ENCODE measurements at regions not wholly inside any gene's neighbourhood (a gene's known extent, or its start where the extent isn't known, plus 50 kb on each side); places are given as distances from the start of the nearest gene placed in this dataset.

- no peak for DNase-seq
- Histone ChIP-seq H3K23ac (ENCODE audit: low read length) (no peak overlapping the region), H4K8ac (ENCODE audit: low read depth, low read length) (no peak overlapping the region), H3K9ac (ENCODE audit: low read length) (no peak overlapping the region), H3K36me3 (ENCODE audit: control insufficient read depth in 1 of 2, insufficient read depth in 2 of 2, low read length in 2 of 2) (no peaks in the 10 kb centered on the region), H3K14ac (ENCODE audit: low read length) (no peak overlapping the region), H2AFZ (ENCODE audit: insufficient read depth, low read length, poor library complexity) (no peak overlapping the region), H4K12ac (ENCODE audit: low read depth, low read length) (no peak overlapping the region), H3K4ac (ENCODE audit: low read depth, low read length) (no peak overlapping the region), H3K79me2 (ENCODE audit: control insufficient read depth, insufficient read depth, low read length, poor library complexity) (no peaks in the 10 kb centered on the region), H2BK120ac (ENCODE audit: insufficient read depth, low read length, poor library complexity) (no peak overlapping the region), H2BK5ac (ENCODE audit: low read depth, low read length, poor library complexity) (no peak overlapping the region), H3K79me1 (ENCODE audit: low read length) (peaks cover 2% of the 10 kb centered on the region), H2AK5ac (ENCODE audit: low read length) (no peak overlapping the region), H3K4me2 (ENCODE audit: low read length) (no peak overlapping the region), H3K18ac (ENCODE audit: low read length) (no peak overlapping the region), H2BK12ac (ENCODE audit: low read length) (no peak overlapping the region), H3K4me3 (ENCODE audit: low read depth, low read length) (no peak overlapping the region), H3K9me3 (ENCODE audit: insufficient read depth, low read depth, low read length) (no peaks in the 10 kb centered on the region), H3K4me1 (ENCODE audit: control insufficient read depth in 1 of 2, insufficient read depth in 2 of 2, low read length in 2 of 2) (peaks cover 0 to 2% of the 10 kb centered on the region in 2 experiments), H4K91ac (ENCODE audit: low read depth, low read length) (no peak overlapping the region), H3K27me3 (ENCODE audit: insufficient read depth, low read length) (no peaks in the 10 kb centered on the region), H3K27ac (ENCODE audit: low read depth, low read length) (no peak overlapping the region)
- no CpG with 5 or more reads among the region's 1 CpG for WGBS (ENCODE audit: extremely low coverage, insufficient coverage, insufficient read length)
These were observed 105.7 kb upstream of the KCNJ15 start for GRCh38 chr21:38151021-38151645.

GRCh38 chr21:38156200-38156599, 100.6 kb upstream of the KCNJ15 start:
- H2AK5ac ChIP-seq (ENCODE audit: low read length): no peak overlapping the region
- no peaks in the 10 kb centered on the region for H3K27me3 ChIP-seq (ENCODE audit: insufficient read depth, low read length)
- H3K4ac ChIP-seq (ENCODE audit: low read depth, low read length): no peak overlapping the region
- no peak overlapping the region for H3K23ac ChIP-seq (ENCODE audit: low read length)
- H3K79me2 ChIP-seq (ENCODE audit: control insufficient read depth, insufficient read depth, low read length, poor library complexity): no peaks in the 10 kb centered on the region
- H3K36me3 ChIP-seq (ENCODE audit: control insufficient read depth in 1 of 2, insufficient read depth in 2 of 2, low read length in 2 of 2): no peaks in the 10 kb centered on the region
- H4K12ac ChIP-seq (ENCODE audit: low read depth, low read length): no peak overlapping the region
- H3K14ac ChIP-seq (ENCODE audit: low read length): no peak overlapping the region
- no peaks in the 10 kb centered on the region for H3K4me1 ChIP-seq (ENCODE audit: control insufficient read depth in 1 of 2, insufficient read depth in 2 of 2, low read length in 2 of 2)
- H4K8ac ChIP-seq (ENCODE audit: low read depth, low read length): no peak overlapping the region
- H3K9ac ChIP-seq (ENCODE audit: low read length): no peak overlapping the region
- H2BK5ac ChIP-seq (ENCODE audit: low read depth, low read length, poor library complexity): no peak overlapping the region
- H4K91ac ChIP-seq (ENCODE audit: low read depth, low read length): no peak overlapping the region
- no peak overlapping the region for H3K27ac ChIP-seq (ENCODE audit: low read depth, low read length)
- no peak overlapping the region for H2AFZ ChIP-seq (ENCODE audit: insufficient read depth, low read length, poor library complexity)
- H3K4me2 ChIP-seq (ENCODE audit: low read length): no peak overlapping the region
- no peaks in the 10 kb centered on the region for H3K9me3 ChIP-seq (ENCODE audit: insufficient read depth, low read depth, low read length)
- no peak for DNase-seq
- no peaks in the 10 kb centered on the region for H3K79me1 ChIP-seq (ENCODE audit: low read length)
- WGBS (ENCODE audit: extremely low coverage, insufficient coverage, insufficient read length): no CpG with 5 or more reads among the region's 2 CpGs
- no peak overlapping the region for H2BK12ac ChIP-seq (ENCODE audit: low read length)
- H2BK120ac ChIP-seq (ENCODE audit: insufficient read depth, low read length, poor library complexity): no peak overlapping the region
- no peak overlapping the region for H3K4me3 ChIP-seq (ENCODE audit: low read depth, low read length)
- H3K18ac ChIP-seq (ENCODE audit: low read length): no peak overlapping the region

- no peaks in the 10 kb centered on the region for H3K9me3 ChIP-seq (ENCODE audit: insufficient read depth, low read depth, low read length)
- H3K4ac ChIP-seq (ENCODE audit: low read depth, low read length): no peak overlapping the region
- no peak overlapping the region for H2BK12ac ChIP-seq (ENCODE audit: low read length)
- H3K9ac ChIP-seq (ENCODE audit: low read length): no peak overlapping the region
- H3K23ac ChIP-seq (ENCODE audit: low read length): no peak overlapping the region
- no peak overlapping the region for H2AK5ac ChIP-seq (ENCODE audit: low read length)
- H3K4me3 ChIP-seq (ENCODE audit: low read depth, low read length): no peak overlapping the region
- no peak overlapping the region for H4K12ac ChIP-seq (ENCODE audit: low read depth, low read length)
- H2BK5ac ChIP-seq (ENCODE audit: low read depth, low read length, poor library complexity): no peak overlapping the region
- H3K36me3 ChIP-seq (ENCODE audit: control insufficient read depth in 1 of 2, insufficient read depth in 2 of 2, low read length in 2 of 2): no peaks in the 10 kb centered on the region
- no peak overlapping the region for H2AFZ ChIP-seq (ENCODE audit: insufficient read depth, low read length, poor library complexity)
- no peak overlapping the region for H3K18ac ChIP-seq (ENCODE audit: low read length)
- H3K27ac ChIP-seq (ENCODE audit: low read depth, low read length): no peak overlapping the region
- H3K4me1 ChIP-seq (ENCODE audit: control insufficient read depth in 1 of 2, insufficient read depth in 2 of 2, low read length in 2 of 2): no peaks in the 10 kb centered on the region
- H2BK120ac ChIP-seq (ENCODE audit: insufficient read depth, low read length, poor library complexity): no peak overlapping the region
- no peaks in the 10 kb centered on the region for H3K27me3 ChIP-seq (ENCODE audit: insufficient read depth, low read length)
- H3K79me2 ChIP-seq (ENCODE audit: control insufficient read depth, insufficient read depth, low read length, poor library complexity): no peaks in the 10 kb centered on the region
- H4K8ac ChIP-seq (ENCODE audit: low read depth, low read length): no peak overlapping the region
- peak; percentile 13 to 68 for DNase-seq
- no CpG with 5 or more reads among the region's 3 CpGs for WGBS (ENCODE audit: extremely low coverage, insufficient coverage, insufficient read length)
- no peak overlapping the region for H3K4me2 ChIP-seq (ENCODE audit: low read length)
- no peak overlapping the region for H4K91ac ChIP-seq (ENCODE audit: low read depth, low read length)
- H3K14ac ChIP-seq (ENCODE audit: low read length): no peak overlapping the region
- no peaks in the 10 kb centered on the region for H3K79me1 ChIP-seq (ENCODE audit: low read length)
These were observed 97.4 kb upstream of the KCNJ15 start for GRCh38 chr21:38159355-38159754.

- H4K91ac ChIP-seq (ENCODE audit: low read depth, low read length): no peak overlapping the region
- peaks cover 4% of the 10 kb centered on the region for H3K79me1 ChIP-seq (ENCODE audit: low read length)
- H3K36me3 ChIP-seq (ENCODE audit: control insufficient read depth in 1 of 2, insufficient read depth in 2 of 2, low read length in 2 of 2): no peaks in the 10 kb centered on the region
- H3K27me3 ChIP-seq (ENCODE audit: insufficient read depth, low read length): no peaks in the 10 kb centered on the region
- H3K4ac ChIP-seq (ENCODE audit: low read depth, low read length): no peak overlapping the region
- H2AFZ ChIP-seq (ENCODE audit: insufficient read depth, low read length, poor library complexity): no peak overlapping the region
- no peak overlapping the region for H4K12ac ChIP-seq (ENCODE audit: low read depth, low read length)
- no peak overlapping the region for H4K8ac ChIP-seq (ENCODE audit: low read depth, low read length)
- no CpG with 5 or more reads among the region's 10 CpGs for WGBS (ENCODE audit: extremely low coverage, insufficient coverage, insufficient read length)
- H3K4me3 ChIP-seq (ENCODE audit: low read depth, low read length): no peak overlapping the region
- peaks cover 3% of the 10 kb centered on the region for H3K79me2 ChIP-seq (ENCODE audit: control insufficient read depth, insufficient read depth, low read length, poor library complexity)
- DNase-seq: no peak
- no peak overlapping the region for H3K27ac ChIP-seq (ENCODE audit: low read depth, low read length)
- H2BK12ac ChIP-seq (ENCODE audit: low read length): no peak overlapping the region
- no peak overlapping the region for H3K14ac ChIP-seq (ENCODE audit: low read length)
- H3K23ac ChIP-seq (ENCODE audit: low read length): no peak overlapping the region
- peaks cover 1% of the 10 kb centered on the region for H3K9me3 ChIP-seq (ENCODE audit: insufficient read depth, low read depth, low read length)
- no peak overlapping the region for H2BK120ac ChIP-seq (ENCODE audit: insufficient read depth, low read length, poor library complexity)
- no peak overlapping the region for H2BK5ac ChIP-seq (ENCODE audit: low read depth, low read length, poor library complexity)
- H3K9ac ChIP-seq (ENCODE audit: low read length): no peak overlapping the region
- peaks cover 3 to 9% of the 10 kb centered on the region in 2 experiments for H3K4me1 ChIP-seq (ENCODE audit: control insufficient read depth in 1 of 2, insufficient read depth in 2 of 2, low read length in 2 of 2)
- H3K4me2 ChIP-seq (ENCODE audit: low read length): no peak overlapping the region
- no peak overlapping the region for H2AK5ac ChIP-seq (ENCODE audit: low read length)
- H3K18ac ChIP-seq (ENCODE audit: low read length): no peak overlapping the region
These were observed 91.2 kb upstream of the KCNJ15 start for GRCh38 chr21:38165466-38166172.

Measured in trophoblast cell (in vitro differentiated cells and primary cell).